WI38 (cell line): ENCODE measurements at regions not wholly inside any gene's neighbourhood (a gene's known extent, or its start where the extent isn't known, plus 50 kb on each side); places are given as distances from the start of the nearest gene placed in this dataset.

Experiments
- H3K4me3 ChIP-seq: 2 replicates; pipeline ENCODE4 v1.5.1; 2011; ENCODE audit warnings: low read depth, mild to moderate bottlenecking, control low read depth, low read length
- TF ChIP-seq, protein P1 (sequence below): IDR thresholded peaks from 2 replicates; pipeline ENCODE4 v1.5.1; 2012; ENCODE audit warnings: low read depth, mild to moderate bottlenecking, control low read depth, low read length

- H3K4me3 ChIP-seq: no peak overlapping the region
- TF ChIP-seq, protein P1, sequence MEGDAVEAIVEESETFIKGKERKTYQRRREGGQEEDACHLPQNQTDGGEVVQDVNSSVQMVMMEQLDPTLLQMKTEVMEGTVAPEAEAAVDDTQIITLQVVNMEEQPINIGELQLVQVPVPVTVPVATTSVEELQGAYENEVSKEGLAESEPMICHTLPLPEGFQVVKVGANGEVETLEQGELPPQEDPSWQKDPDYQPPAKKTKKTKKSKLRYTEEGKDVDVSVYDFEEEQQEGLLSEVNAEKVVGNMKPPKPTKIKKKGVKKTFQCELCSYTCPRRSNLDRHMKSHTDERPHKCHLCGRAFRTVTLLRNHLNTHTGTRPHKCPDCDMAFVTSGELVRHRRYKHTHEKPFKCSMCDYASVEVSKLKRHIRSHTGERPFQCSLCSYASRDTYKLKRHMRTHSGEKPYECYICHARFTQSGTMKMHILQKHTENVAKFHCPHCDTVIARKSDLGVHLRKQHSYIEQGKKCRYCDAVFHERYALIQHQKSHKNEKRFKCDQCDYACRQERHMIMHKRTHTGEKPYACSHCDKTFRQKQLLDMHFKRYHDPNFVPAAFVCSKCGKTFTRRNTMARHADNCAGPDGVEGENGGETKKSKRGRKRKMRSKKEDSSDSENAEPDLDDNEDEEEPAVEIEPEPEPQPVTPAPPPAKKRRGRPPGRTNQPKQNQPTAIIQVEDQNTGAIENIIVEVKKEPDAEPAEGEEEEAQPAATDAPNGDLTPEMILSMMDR: no peak
Measured at GRCh38 chr5:167393358-167393757, 898.1 kb upstream of the WWC1 start.

- no peak overlapping the region for H3K4me3 ChIP-seq
Measured at GRCh38 chr5:167402671-167403070, 888.8 kb upstream of the WWC1 start.

DNA sequence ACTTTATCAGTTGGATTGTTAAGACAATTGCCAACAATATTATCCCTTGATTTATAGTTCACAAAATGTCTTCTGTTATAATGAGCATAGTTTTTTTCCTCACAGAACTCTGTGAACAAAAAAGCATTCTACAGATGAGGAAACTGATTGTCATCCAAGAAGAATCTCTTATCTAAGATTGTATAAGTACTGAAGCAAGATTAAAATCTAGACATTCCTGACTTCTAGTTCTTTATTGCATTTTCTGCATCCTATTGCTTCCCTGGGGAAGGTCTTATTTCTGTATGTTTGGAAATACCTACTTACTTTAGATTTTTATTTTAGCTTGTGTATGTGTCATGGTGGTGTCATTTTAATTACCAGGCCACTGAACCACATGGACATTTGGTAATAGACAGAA is 884.9 kb upstream of the WWC1 start:
- TF ChIP-seq, protein P1: no peak

More at GRCh38 chr5:167402671-167403070, 888.8 kb upstream of the WWC1 start:
- TF ChIP-seq, protein P1: no peak

GRCh38 chr5:167412556-167412955 is 878.9 kb upstream of the WWC1 start:
- TF ChIP-seq, protein P1: no peak
- H3K4me3 ChIP-seq: no peak overlapping the region

More for the DNA sequence above, 884.9 kb upstream of the WWC1 start:
- no peak overlapping the region for H3K4me3 ChIP-seq

GRCh38 chr5:167413506-167413905 is 877.9 kb upstream of the WWC1 start:
- no peak overlapping the region for H3K4me3 ChIP-seq
- TF ChIP-seq, protein P1: no peak

- TF ChIP-seq, protein P1: no peak
- no peak overlapping the region for H3K4me3 ChIP-seq
Measured at GRCh38 chr5:167414611-167415010, 876.8 kb upstream of the WWC1 start.

DNA sequence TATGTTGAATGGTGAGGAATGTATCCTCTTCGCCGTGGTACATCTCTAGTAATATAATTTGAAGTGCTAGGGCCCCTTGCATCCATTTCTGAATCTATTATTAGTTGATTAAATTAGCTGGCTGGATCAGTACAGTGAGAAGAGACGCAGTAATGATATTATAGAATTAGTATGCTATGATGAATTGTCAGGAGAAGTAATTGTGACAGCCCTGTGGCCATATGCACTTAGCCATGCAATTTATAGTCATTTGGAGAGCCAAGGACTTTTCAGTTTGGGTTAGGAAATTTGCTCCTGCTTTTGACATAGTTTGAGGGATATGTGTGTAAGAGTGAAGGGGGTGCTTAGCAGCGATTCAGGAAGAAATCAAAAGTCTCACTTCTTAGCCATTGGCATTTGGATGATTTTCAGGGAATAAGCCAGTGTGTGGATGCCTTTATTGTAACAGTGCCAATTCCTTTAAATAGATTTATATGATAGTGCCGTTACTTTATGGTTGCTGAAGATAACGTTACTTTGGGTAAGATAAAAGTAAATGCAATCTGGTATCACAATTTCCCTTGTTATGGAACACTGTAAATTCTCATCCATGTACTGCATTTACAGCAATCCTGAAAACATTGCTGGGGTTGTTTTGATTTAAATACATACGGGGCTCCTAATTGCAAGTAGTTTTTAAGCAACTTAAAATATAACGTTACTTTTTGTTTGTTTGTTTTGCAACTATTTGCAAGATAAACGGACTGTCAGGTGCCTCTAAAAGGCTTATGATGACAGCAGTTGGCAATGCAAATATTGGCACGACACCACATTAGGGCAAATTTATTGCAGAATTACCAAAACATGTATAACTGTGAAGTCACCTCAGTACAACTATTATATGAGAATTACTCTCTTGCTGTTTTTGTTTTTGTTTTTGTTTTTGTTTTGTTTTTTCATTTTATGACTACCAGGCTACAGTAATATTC is 875.4 kb upstream of the WWC1 start:
- TF ChIP-seq, protein P1: no peak
- no peak overlapping the region for H3K4me3 ChIP-seq
